GM12878 (cell line): ENCODE measurements at regions not wholly inside any gene's neighbourhood (a gene's known extent, or its start where the extent isn't known, plus 50 kb on each side); places are given as distances from the start of the nearest gene placed in this dataset.
"Not testable (repeated sequence)": the region's sequence is repeated elsewhere in the genome, so short reads cannot be mapped to it uniquely, and the experiment has no call there.

Experiments
- ATAC-seq: fragments of 200-7000 bp; cut with Tn5 transposase; 3 replicates; pipeline ENCODE4 v1.9.1; 2020; ENCODE audit warnings: mild to moderate bottlenecking, moderate library complexity
- BruUV-seq: library from RNA; stranded (reverse); fragments of 400-500 nt; replicated peaks from 2 replicates; lab custom pipeline; 2021; lab: Mats Ljungman, UMichigan
- CTCF ChIA-PET: fragments of 300-600 bp; sonication (Branson Sonifier 250); formaldehyde crosslinking; extraction: SDS; loops from one replicate; lab custom pipeline; 2021; ENCODE audit warnings: inconsistent platforms; lab: Yijun Ruan, JAX
- POLR2A ChIA-PET: fragments of 350-600 bp; formaldehyde crosslinking; extraction: SDS; loops from one replicate; lab custom pipeline; 2021; ENCODE audit warnings: inconsistent platforms; lab: Charles Lee
- RAD21 ChIA-PET: fragments of 300-600 bp; sonication (Branson Sonifier 250); formaldehyde crosslinking; loops from one replicate; lab custom pipeline; 2023; ENCODE audit warnings: antibody characterized with exemption; ENCODE audit not compliant: unreplicated experiment; lab: Charles Lee
- SMC1A ChIA-PET: fragments of 300-600 bp; sonication (Branson Sonifier 250); formaldehyde crosslinking; loops from one replicate; lab custom pipeline; 2023; ENCODE audit not compliant: unreplicated experiment, uncharacterized antibody; lab: Charles Lee
- DNase-seq: peaks from one replicate; pipeline ENCODE4 v3.0.0-alpha.2; 2011; ENCODE audit warnings: low read depth, low spot score
- FAIRE-seq: peaks from 3 replicates; lab custom pipeline; 2011; peaks lifted over from hg19 to GRCh38; lab: Jason Lieb, UNC
- H2AFZ ChIP-seq: 2 replicates; pipeline ENCODE4 v1.6.0; 2011; ENCODE audit warnings: low read depth, low read length, control low read depth; ENCODE audit not compliant: control insufficient read depth
- H3K27ac ChIP-seq: 2 replicates; pipeline ENCODE4 v1.5.1; 2011; ENCODE audit warnings: control low read depth; ENCODE audit not compliant: control insufficient read depth, insufficient read depth
- H3K27me3 ChIP-seq, 2 experiments: replicated peaks in 1 of 2; 2 replicates each; pipeline versions ENCODE4 v1.6.0 to v1.6.1; 2011; ENCODE audit warnings: low read length in 1 of 2; ENCODE audit not compliant: control insufficient read depth in 2 of 2, insufficient read depth in 2 of 2
- H3K36me3 ChIP-seq, 2 experiments: 2 replicates each; pipeline ENCODE4 v1.5.1; 2011; ENCODE audit warnings: low read length in 1 of 2; ENCODE audit not compliant: control insufficient read depth in 2 of 2, insufficient read depth in 2 of 2
- H3K4me1 ChIP-seq: 2 replicates; pipeline ENCODE4 v1.6.1; 2011; ENCODE audit warnings: mild to moderate bottlenecking, low read length, moderate library complexity, mixed read lengths; ENCODE audit not compliant: control insufficient read depth, insufficient read depth
- H3K4me2 ChIP-seq: 2 replicates; pipeline ENCODE4 v1.6.0; 2011; ENCODE audit warnings: control low read depth; ENCODE audit not compliant: control insufficient read depth, insufficient read depth
- H3K4me3 ChIP-seq: fragments of 200-600 bp; sonication (generic); 2 replicates; pipeline ENCODE4 v1.5.1; 2016
- H3K79me2 ChIP-seq: 2 replicates; pipeline ENCODE4 v1.6.0; 2011; ENCODE audit warnings: low read length; ENCODE audit not compliant: control insufficient read depth, insufficient read depth
- H3K9ac ChIP-seq: 2 replicates; pipeline ENCODE4 v1.8.0; 2011; ENCODE audit warnings: low read length, control low read depth, mixed read lengths; ENCODE audit not compliant: control insufficient read depth, insufficient read depth
- H3K9me3 ChIP-seq: replicated peaks from 3 replicates; pipeline ENCODE4 v1.5.1; 2011; ENCODE audit warnings: mild to moderate bottlenecking, low read length; ENCODE audit not compliant: control insufficient read depth, insufficient read depth
- H4K20me1 ChIP-seq: 2 replicates; pipeline ENCODE4 v1.6.0; 2011; ENCODE audit not compliant: control insufficient read depth, insufficient read depth
- ATF7 ChIP-seq: fragments of 450-650 bp; IDR thresholded peaks from 2 replicates; pipeline ENCODE4 v1.6.1; 2016; ENCODE audit warnings: low read depth, mild to moderate bottlenecking
- CBX5 ChIP-seq: sonication (generic); IDR thresholded peaks from 2 replicates; pipeline ENCODE4 v1.6.1; 2016; ENCODE audit warnings: low read depth, moderate library complexity, mild to moderate bottlenecking, inconsistent platforms
- NFXL1 ChIP-seq: fragments of 450-650 bp; IDR thresholded peaks from 2 replicates; pipeline ENCODE4 v1.6.1; 2017; ENCODE audit warnings: antibody characterized with exemption, mild to moderate bottlenecking, borderline replicate concordance
- PAX5 ChIP-seq: IDR thresholded peaks from 2 replicates; pipeline ENCODE4 v1.6.1; 2011; ENCODE audit warnings: low read depth, low read length, borderline replicate concordance
- STAT1 ChIP-seq: fragments of 450-650 bp; conservative IDR thresholded peaks from 2 replicates; pipeline ENCODE4 v1.6.1; 2014; ENCODE audit warnings: antibody characterized with exemption, mild to moderate bottlenecking
- whole genome bisulfite sequencing: methylation state at CpG from one replicate; pipeline ENCODE4 v1.1.6; 2016; ENCODE audit warnings: low lambda C conversion rate; ENCODE audit not compliant: insufficient replicate concordance, insufficient coverage; ENCODE audit errors: missing lambda C conversion rate; 5-methylcytosine and 5-hydroxymethylcytosine counted together
- in situ Hi-C: fragments of 300-500 bp; cut with MboI; formaldehyde crosslinking; loops from 9 replicates; pipeline ENCODE4 v1.14.3; 2018; ENCODE audit warnings: mixed read lengths
- intact Hi-C: fragments of 100-400 bp; cut with micrococcal nuclease; formaldehyde crosslinking; loops from one replicate; pipeline ENCODE4 v1.14.2; 2022; ENCODE audit not compliant: unreplicated experiment
- TF ChIP-seq, protein P1 (sequence below): IDR thresholded peaks from 2 replicates; pipeline ENCODE4 v1.6.1; 2012; ENCODE audit warnings: mild to moderate bottlenecking, low read depth, low read length
- TF ChIP-seq, protein P2 (sequence below): fragments of 450-650 bp; IDR thresholded peaks from 2 replicates; pipeline ENCODE4 v1.6.1; 2016; ENCODE audit warnings: mild to moderate bottlenecking

DNA sequence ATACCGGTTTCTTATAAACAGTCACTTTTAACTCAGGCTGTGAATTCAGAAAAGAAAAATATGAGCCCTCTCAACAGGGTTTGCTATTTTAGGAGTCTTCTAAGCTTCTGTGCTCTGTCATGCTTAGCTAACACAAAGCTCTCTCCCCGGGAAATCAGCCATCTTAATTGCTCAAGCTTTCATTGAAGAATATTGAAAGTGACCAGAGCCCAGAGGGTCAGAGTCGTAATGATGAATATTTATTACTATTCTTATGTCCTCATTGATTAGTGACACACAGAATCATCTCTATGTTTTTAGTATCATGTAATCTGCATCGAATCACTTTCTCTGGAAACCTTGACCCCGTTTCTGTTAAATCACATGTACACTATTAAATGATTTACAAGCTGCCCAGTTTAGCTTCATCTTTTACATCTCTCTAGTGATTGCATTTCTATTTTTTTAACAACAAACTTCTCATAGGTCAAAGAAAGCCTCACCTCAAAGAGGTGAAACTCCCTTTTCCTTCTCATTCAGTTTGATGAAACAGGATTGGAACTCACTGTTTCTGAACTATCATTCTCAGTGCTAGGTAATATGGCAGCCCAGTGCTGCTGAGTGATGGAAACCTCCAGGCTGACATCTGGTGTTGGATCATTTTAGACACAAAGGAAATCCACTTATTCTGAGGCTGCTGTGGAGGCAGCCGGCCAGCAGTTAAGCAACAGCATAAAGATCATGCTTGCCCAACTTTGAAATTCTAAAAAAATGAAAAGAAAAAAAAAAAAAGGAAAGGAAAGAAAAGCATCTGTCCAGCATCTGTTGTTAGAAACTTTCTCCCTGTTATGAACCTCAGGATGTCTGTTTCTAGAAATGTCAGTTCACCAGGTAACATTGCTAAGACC, 96.3 kb downstream of the RFPL4B start (continued):
- TF ChIP-seq, protein P1, sequence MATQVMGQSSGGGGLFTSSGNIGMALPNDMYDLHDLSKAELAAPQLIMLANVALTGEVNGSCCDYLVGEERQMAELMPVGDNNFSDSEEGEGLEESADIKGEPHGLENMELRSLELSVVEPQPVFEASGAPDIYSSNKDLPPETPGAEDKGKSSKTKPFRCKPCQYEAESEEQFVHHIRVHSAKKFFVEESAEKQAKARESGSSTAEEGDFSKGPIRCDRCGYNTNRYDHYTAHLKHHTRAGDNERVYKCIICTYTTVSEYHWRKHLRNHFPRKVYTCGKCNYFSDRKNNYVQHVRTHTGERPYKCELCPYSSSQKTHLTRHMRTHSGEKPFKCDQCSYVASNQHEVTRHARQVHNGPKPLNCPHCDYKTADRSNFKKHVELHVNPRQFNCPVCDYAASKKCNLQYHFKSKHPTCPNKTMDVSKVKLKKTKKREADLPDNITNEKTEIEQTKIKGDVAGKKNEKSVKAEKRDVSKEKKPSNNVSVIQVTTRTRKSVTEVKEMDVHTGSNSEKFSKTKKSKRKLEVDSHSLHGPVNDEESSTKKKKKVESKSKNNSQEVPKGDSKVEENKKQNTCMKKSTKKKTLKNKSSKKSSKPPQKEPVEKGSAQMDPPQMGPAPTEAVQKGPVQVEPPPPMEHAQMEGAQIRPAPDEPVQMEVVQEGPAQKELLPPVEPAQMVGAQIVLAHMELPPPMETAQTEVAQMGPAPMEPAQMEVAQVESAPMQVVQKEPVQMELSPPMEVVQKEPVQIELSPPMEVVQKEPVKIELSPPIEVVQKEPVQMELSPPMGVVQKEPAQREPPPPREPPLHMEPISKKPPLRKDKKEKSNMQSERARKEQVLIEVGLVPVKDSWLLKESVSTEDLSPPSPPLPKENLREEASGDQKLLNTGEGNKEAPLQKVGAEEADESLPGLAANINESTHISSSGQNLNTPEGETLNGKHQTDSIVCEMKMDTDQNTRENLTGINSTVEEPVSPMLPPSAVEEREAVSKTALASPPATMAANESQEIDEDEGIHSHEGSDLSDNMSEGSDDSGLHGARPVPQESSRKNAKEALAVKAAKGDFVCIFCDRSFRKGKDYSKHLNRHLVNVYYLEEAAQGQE: no peak
- no peak for TF ChIP-seq STAT1
- TF ChIP-seq CBX5: no peak
- TF ChIP-seq, protein P2, sequence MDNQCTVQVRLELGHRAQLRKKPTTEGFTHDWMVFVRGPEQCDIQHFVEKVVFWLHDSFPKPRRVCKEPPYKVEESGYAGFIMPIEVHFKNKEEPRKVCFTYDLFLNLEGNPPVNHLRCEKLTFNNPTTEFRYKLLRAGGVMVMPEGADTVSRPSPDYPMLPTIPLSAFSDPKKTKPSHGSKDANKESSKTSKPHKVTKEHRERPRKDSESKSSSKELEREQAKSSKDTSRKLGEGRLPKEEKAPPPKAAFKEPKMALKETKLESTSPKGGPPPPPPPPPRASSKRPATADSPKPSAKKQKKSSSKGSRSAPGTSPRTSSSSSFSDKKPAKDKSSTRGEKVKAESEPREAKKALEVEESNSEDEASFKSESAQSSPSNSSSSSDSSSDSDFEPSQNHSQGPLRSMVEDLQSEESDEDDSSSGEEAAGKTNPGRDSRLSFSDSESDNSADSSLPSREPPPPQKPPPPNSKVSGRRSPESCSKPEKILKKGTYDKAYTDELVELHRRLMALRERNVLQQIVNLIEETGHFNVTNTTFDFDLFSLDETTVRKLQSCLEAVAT: no peak
- no peak for TF ChIP-seq ATF7
- no peak for TF ChIP-seq PAX5
- TF ChIP-seq NFXL1: no peak

DNA sequence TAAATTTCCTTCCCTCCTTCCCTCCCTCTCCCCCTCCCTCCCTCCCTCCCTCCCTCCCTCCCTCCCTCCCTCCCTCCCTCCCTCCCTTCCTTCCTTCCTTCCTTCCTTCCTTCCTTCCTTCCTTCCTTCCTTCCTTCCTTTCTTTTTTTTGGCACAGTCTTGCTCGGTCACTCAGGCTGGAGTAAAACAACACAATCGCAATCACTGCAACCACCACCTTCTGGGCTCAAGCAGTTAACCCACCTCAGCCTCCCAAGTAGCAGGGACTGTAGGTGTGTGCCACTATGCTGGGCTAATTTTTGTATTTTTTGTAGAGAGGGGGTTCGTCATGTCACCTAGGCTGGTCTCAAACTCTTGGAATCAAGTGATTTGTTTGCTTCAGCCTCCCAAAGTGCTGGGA, 101.7 kb downstream of the RFPL4B start:
- H3K9me3 ChIP-seq, POLR2A ChIA-PET, RAD21 ChIA-PET, FAIRE-seq, H3K36me3 ChIP-seq, H3K27me3 ChIP-seq, intact Hi-C loops, BruUV-seq, H3K4me2 ChIP-seq, H3K4me3 ChIP-seq, H3K4me1 ChIP-seq, in situ Hi-C loops, H2AFZ ChIP-seq, SMC1A ChIA-PET, H3K9ac ChIP-seq, ATAC-seq, H3K27ac ChIP-seq, H3K79me2 ChIP-seq, CTCF ChIA-PET, H4K20me1 ChIP-seq, DNase-seq: not testable (repeated sequence)
- 45% methylated on average over 3 of the region's 3 CpGs for WGBS
